HepG2 (cell line): ENCODE measurements at regions not wholly inside any gene's neighbourhood (a gene's known extent, or its start where the extent isn't known, plus 50 kb on each side); places are given as distances from the start of the nearest gene placed in this dataset.

Experiments used
- ATAC-seq: fragments of 200-7000 bp; cut with Tn5 transposase; 3 replicates; pipeline ENCODE4 v1.9.1; 2020; ENCODE audit warnings: mild to moderate bottlenecking, moderate library complexity
- BruUV-seq: library from RNA; stranded (reverse); fragments of 400-500 nt; replicated peaks from 2 replicates; lab custom pipeline; 2021; lab: Mats Ljungman, UMichigan
- CTCF ChIA-PET: fragments of 300-600 bp; formaldehyde crosslinking; extraction: SDS; loops from one replicate; lab custom pipeline; 2021; ENCODE audit warnings: low total read pairs, inconsistent platforms, low intra/inter-chr PET ratio; lab: Yijun Ruan, JAX
- POLR2A ChIA-PET: fragments of 350-600 bp; sonication (Branson Sonifier 250); formaldehyde crosslinking; loops from one replicate; lab custom pipeline; 2020; ENCODE audit warnings: antibody characterized with exemption, inconsistent platforms; lab: Yijun Ruan, JAX
- DNase-seq: peaks from one replicate; pipeline ENCODE4 v3.0.0-alpha.2; 2015; ENCODE audit warnings: low spot score
- FAIRE-seq: peaks from 3 replicates; lab custom pipeline; 2011; peaks lifted over from hg19 to GRCh38; lab: Jason Lieb, UNC
- H2AFZ ChIP-seq: one replicate; pipeline ENCODE4 v1.6.1; 2011; ENCODE audit warnings: low read length, inconsistent platforms
- H3K27ac ChIP-seq: fragments of 300-600 bp; 3 replicates; pipeline ENCODE4 v1.8.0; 2011; ENCODE audit warnings: mixed run types, mild to moderate bottlenecking, mixed read lengths, low read length, inconsistent platforms; ENCODE audit not compliant: insufficient read depth; ENCODE audit errors: extremely low read length
- H3K27me3 ChIP-seq, 2 experiments: fragments of 200-600 bp in 1 of 2; 2 replicates in 1 of 2; 3 replicates in 1 of 2; pipeline versions ENCODE4 v1.6.0 to v1.8.0; 2011; ENCODE audit warnings: low read length in 2 of 2, mild to moderate bottlenecking in 2 of 2, moderate library complexity in 2 of 2, inconsistent platforms in 1 of 2; ENCODE audit not compliant: insufficient read depth in 2 of 2, control insufficient read depth in 1 of 2
- H3K36me3 ChIP-seq, 2 experiments: fragments of 200-600 bp in 1 of 2; replicated peaks in 1 of 2; 2 replicates in 1 of 2; 3 replicates in 1 of 2; pipeline versions ENCODE4 v1.5.1 to v1.8.0; 2011; ENCODE audit warnings: low read length in 2 of 2, inconsistent platforms in 1 of 2; ENCODE audit not compliant: insufficient read depth in 2 of 2, control insufficient read depth in 1 of 2
- H3K4me1 ChIP-seq: 2 replicates; pipeline ENCODE4 v1.5.1; 2012; ENCODE audit warnings: low read length, inconsistent platforms; ENCODE audit not compliant: insufficient read depth
- H3K4me2 ChIP-seq: 2 replicates; pipeline ENCODE4 v1.6.0; 2011; ENCODE audit warnings: low read depth, low read length, inconsistent platforms
- H3K4me3 ChIP-seq, 3 experiments: fragments of 200-600 bp in 1 of 3; sonication (generic), shearing (Covaris generic) in 1 of 3; replicated peaks in 1 of 3; 2 replicates each; pipeline ENCODE4 v1.5.1; 2011 to 2016; ENCODE audit warnings: low read length in 3 of 3, inconsistent platforms in 2 of 3, low read depth in 2 of 3, mild to moderate bottlenecking in 2 of 3, control low read depth in 1 of 3, mixed read lengths in 1 of 3; ENCODE audit not compliant: insufficient read depth in 1 of 3
- H3K79me2 ChIP-seq: one replicate; pipeline ENCODE4 v1.6.1; 2011; ENCODE audit warnings: low read length, inconsistent platforms; ENCODE audit not compliant: insufficient read depth
- H3K9ac ChIP-seq: 2 replicates; pipeline ENCODE4 v1.6.0; 2011; ENCODE audit warnings: mild to moderate bottlenecking, low read depth, low read length, inconsistent platforms; ENCODE audit not compliant: insufficient read depth
- H3K9me3 ChIP-seq: 2 replicates; pipeline ENCODE4 v1.5.1; 2012; ENCODE audit warnings: mild to moderate bottlenecking, low read length
- H4K20me1 ChIP-seq: 2 replicates; pipeline ENCODE4 v1.6.0; 2011; ENCODE audit warnings: inconsistent platforms, mild to moderate bottlenecking, low read length, moderate library complexity; ENCODE audit not compliant: insufficient read depth
- ERF ChIP-seq: IDR thresholded peaks from 2 replicates; pipeline ENCODE4 v1.6.1; 2018; ENCODE audit warnings: missing biosample characterization, missing genetic modification reagents
- ETS1 ChIP-seq: sonication (generic); formaldehyde crosslinking; IDR thresholded peaks from 2 replicates; pipeline ENCODE4 v1.4.0; 2020; ENCODE audit warnings: missing genetic modification reagents
- HIC2 ChIP-seq: sonication (generic); formaldehyde crosslinking; IDR thresholded peaks from 2 replicates; pipeline ENCODE4 v1.9.0; 2022; ENCODE audit warnings: low read depth, missing genetic modification reagents
- NPAS2 ChIP-seq: sonication (generic); formaldehyde crosslinking; IDR thresholded peaks from 2 replicates; pipeline ENCODE4 v1.8.0; 2022; ENCODE audit warnings: mild to moderate bottlenecking, missing genetic modification reagents, borderline replicate concordance
- SCMH1 ChIP-seq: sonication (generic); formaldehyde crosslinking; IDR thresholded peaks from 2 replicates; pipeline ENCODE4 v1.9.0; 2021; ENCODE audit warnings: missing genetic modification reagents, mild to moderate bottlenecking, borderline replicate concordance
- TAF15 ChIP-seq: fragments of 200-400 bp; formaldehyde crosslinking; IDR thresholded peaks from one replicate; pipeline ENCODE4 v1.6.1; 2018; ENCODE audit warnings: mild to moderate bottlenecking, low read depth, low read length; ENCODE audit not compliant: poor library complexity, severe bottlenecking
- ZNF256 ChIP-seq: sonication (generic); formaldehyde crosslinking; conservative IDR thresholded peaks from 2 replicates; pipeline ENCODE4 v1.4.0; 2020; ENCODE audit warnings: missing genetic modification reagents
- ZNF337 ChIP-seq: sonication (generic); formaldehyde crosslinking; IDR thresholded peaks from 2 replicates; pipeline ENCODE4 v1.5.1; 2020; ENCODE audit warnings: missing genetic modification reagents, low read depth, mild to moderate bottlenecking, borderline replicate concordance
- ZNF547 ChIP-seq: sonication (generic); formaldehyde crosslinking; IDR thresholded peaks from 2 replicates; pipeline ENCODE4 v1.5.1; 2020; ENCODE audit warnings: mild to moderate bottlenecking, missing genetic modification reagents
- ZNF597 ChIP-seq: sonication (generic); formaldehyde crosslinking; IDR thresholded peaks from 2 replicates; pipeline ENCODE4 v1.5.0; 2020; ENCODE audit warnings: missing genetic modification reagents
- WGBS: methylation state at CpG from one replicate; pipeline ENCODE4 v1.1.6; 2017; ENCODE audit warnings: low lambda C conversion rate; 5-methylcytosine and 5-hydroxymethylcytosine counted together
- in situ Hi-C: cut with HindIII; loops from 2 replicates; pipeline ENCODE4 v1.10.0; 2017; ENCODE audit warnings: low pct_unique_long_range_greater_than_20kb; ENCODE audit not compliant: extremely low pct_ligation_motif_present
- intact Hi-C: fragments of 100-400 bp; cut with micrococcal nuclease; formaldehyde crosslinking; loops from one replicate; pipeline ENCODE4 v1.10.0; 2022; ENCODE audit not compliant: unreplicated experiment
- TF ChIP-seq, protein P1 (sequence below): sonication (generic); formaldehyde crosslinking; IDR thresholded peaks from 2 replicates; pipeline ENCODE4 v1.5.1; 2020; ENCODE audit warnings: missing genetic modification reagents, mild to moderate bottlenecking, borderline replicate concordance
- TF ChIP-seq, protein P2 (sequence below): sonication (generic); formaldehyde crosslinking; IDR thresholded peaks from 2 replicates; pipeline ENCODE4 v1.4.0; 2020; ENCODE audit warnings: mild to moderate bottlenecking, missing genetic modification reagents, borderline replicate concordance

DNA sequence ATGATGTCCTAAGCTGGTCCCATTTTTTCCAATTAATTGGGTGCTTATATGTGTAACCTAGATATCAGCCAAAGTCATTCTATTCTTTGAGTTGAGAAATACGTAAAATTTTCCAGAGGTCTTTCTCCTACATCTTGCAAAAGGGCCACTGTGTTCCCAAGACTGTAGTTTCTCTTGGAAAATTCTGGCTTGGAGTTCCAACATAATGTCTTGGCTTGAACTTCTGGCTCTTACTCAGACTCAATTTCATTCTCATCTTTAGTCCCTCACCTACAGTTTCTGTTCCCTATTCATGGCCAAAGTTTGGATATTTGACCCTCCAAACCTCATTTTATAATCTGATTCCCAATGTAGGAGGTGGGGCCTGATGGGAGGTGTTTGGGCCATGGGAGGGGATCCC lies 201.4 kb upstream of the ARHGEF26 start:
- H3K79me2 ChIP-seq = no peaks in the 10 kb centered on the region
- no peak overlapping the region for H2AFZ ChIP-seq
- no peaks in the 10 kb centered on the region for H4K20me1 ChIP-seq
- H3K9me3 ChIP-seq = no peaks in the 10 kb centered on the region
- no peak overlapping the region for H3K4me3 ChIP-seq
- no peaks in the 10 kb centered on the region for H3K4me1 ChIP-seq
- FAIRE-seq (no peak), ATAC-seq (no peak), DNase-seq (no peak)
- 56% methylated on average over 1 of the region's 1 CpG for WGBS
- TF ChIP-seq ZNF337 (CRISPR knock-in tag) (no peak), ZNF597 (CRISPR knock-in tag) (no peak), ZNF547 (CRISPR knock-in tag) (no peak), SCMH1 (CRISPR knock-in tag) (no peak), ETS1 (CRISPR knock-in tag) (no peak), HIC2 (no peak), ERF (CRISPR knock-in tag) (no peak), TAF15 (no peak), NPAS2 (CRISPR knock-in tag) (no peak), ZNF256 (no peak)
- TF ChIP-seq, protein P1, sequence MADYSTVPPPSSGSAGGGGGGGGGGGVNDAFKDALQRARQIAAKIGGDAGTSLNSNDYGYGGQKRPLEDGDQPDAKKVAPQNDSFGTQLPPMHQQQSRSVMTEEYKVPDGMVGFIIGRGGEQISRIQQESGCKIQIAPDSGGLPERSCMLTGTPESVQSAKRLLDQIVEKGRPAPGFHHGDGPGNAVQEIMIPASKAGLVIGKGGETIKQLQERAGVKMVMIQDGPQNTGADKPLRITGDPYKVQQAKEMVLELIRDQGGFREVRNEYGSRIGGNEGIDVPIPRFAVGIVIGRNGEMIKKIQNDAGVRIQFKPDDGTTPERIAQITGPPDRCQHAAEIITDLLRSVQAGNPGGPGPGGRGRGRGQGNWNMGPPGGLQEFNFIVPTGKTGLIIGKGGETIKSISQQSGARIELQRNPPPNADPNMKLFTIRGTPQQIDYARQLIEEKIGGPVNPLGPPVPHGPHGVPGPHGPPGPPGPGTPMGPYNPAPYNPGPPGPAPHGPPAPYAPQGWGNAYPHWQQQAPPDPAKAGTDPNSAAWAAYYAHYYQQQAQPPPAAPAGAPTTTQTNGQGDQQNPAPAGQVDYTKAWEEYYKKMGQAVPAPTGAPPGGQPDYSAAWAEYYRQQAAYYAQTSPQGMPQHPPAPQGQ (CRISPR knock-in tag) = no peak
- TF ChIP-seq, protein P2, sequence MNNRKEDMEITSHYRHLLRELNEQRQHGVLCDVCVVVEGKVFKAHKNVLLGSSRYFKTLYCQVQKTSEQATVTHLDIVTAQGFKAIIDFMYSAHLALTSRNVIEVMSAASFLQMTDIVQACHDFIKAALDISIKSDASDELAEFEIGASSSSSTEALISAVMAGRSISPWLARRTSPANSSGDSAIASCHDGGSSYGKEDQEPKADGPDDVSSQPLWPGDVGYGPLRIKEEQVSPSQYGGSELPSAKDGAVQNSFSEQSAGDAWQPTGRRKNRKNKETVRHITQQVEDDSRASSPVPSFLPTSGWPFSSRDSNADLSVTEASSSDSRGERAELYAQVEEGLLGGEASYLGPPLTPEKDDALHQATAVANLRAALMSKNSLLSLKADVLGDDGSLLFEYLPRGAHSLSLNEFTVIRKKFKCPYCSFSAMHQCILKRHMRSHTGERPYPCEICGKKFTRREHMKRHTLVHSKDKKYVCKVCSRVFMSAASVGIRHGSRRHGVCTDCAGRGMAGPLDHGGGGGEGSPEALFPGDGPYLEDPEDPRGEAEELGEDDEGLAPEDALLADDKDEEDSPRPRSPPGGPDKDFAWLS = no peak
- H3K9ac ChIP-seq = no peak overlapping the region
- CTCF ChIA-PET = no interaction called here
- POLR2A ChIA-PET = no interaction called here
- no TSS peak for BruUV-seq
- H3K4me2 ChIP-seq = no peak overlapping the region
- H3K36me3 ChIP-seq = no peaks in the 10 kb centered on the region
- H3K27me3 ChIP-seq = no peaks in the 10 kb centered on the region
- intact Hi-C loops = no loop called here
- no peak overlapping the region for H3K27ac ChIP-seq
- in situ Hi-C loops = no loop called here
